Natural killer cell treated with Interleukin-12 subunit alpha and Interleukin-12 subunit beta and Interleukin-15 and Interleukin-18, amount 100 ng/mL, for 72 hours (primary cell): ENCODE measurements at regions not wholly inside any gene's neighbourhood (a gene's known extent, or its start where the extent isn't known, plus 50 kb on each side); places are given as distances from the start of the nearest gene placed in this dataset.

Source experiments
- ATAC-seq, 2 donors: fragments of 150-1000 bp; cut with Tn5 transposase in 1 of 2; sonication (Bioruptor Pico), chemical (Tn5 transposase) in 1 of 2; 2 replicates each; pipeline ENCODE4 v1.10.0; 2021
- DNase-seq: peaks from one replicate; pipeline ENCODE4 v3.0.0; 2022; ENCODE audit warnings: low spot score
- H3K27ac Mint-ChIP-seq, 2 donors: 1 replicate in 1 of 2; 2 replicates in 1 of 2; pipeline ENCODE4 v1.8.0; 2022; ENCODE audit warnings: mixed read lengths in 2 of 2, mild to moderate bottlenecking in 1 of 2, moderate library complexity in 1 of 2
- H3K27me3 Mint-ChIP-seq, 2 donors: 1 replicate in 1 of 2; 2 replicates in 1 of 2; pipeline ENCODE4 v1.8.0; 2022; ENCODE audit warnings: mixed read lengths in 2 of 2
- H3K36me3 Mint-ChIP-seq: one replicate; pipeline ENCODE4 v1.8.0; 2022; ENCODE audit warnings: mixed read lengths
- H3K4me1 Mint-ChIP-seq, 2 donors: 1 replicate in 1 of 2; 2 replicates in 1 of 2; pipeline ENCODE4 v1.8.0; 2022; ENCODE audit warnings: low read depth in 2 of 2, mixed read lengths in 2 of 2, mild to moderate bottlenecking in 1 of 2
- H3K4me3 Mint-ChIP-seq: one replicate; pipeline ENCODE4 v1.8.0; 2022; ENCODE audit warnings: mixed read lengths
- H3K9me3 Mint-ChIP-seq: 2 replicates; pipeline ENCODE4 v1.8.0; 2022; ENCODE audit warnings: mixed read lengths

DNA sequence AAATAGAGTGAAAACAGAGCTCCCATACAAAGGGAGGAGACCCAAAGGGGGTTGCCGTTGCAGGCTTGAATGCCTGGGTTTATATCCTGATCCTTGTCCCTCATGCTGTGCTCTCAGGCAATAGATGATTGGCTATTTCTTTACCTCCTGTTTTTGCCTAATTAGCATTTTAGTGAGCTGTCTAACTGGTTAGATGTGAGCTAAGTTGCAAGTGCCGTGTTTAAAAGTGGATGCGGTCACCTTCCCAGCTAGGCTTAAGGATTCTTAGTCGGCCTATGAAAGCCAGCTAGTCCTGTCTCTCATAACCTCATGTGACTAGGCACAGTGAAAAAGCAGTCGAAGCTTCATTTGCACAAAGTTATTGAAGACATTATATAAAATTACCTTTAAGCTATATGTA is 356.7 kb upstream of the TMPRSS15 start:
- Mint-ChIP-seq H3K9me3 (peaks cover 13% of the 10 kb centered on the region), H3K4me1 (no peaks in the 10 kb centered on the region), H3K27me3 (no peaks in the 10 kb centered on the region), H3K4me3 (no peak overlapping the region), H3K36me3 (peaks cover 6% of the 10 kb centered on the region), H3K27ac (no peak overlapping the region)
- DNase-seq (no peak), ATAC-seq (no peak)

DNA sequence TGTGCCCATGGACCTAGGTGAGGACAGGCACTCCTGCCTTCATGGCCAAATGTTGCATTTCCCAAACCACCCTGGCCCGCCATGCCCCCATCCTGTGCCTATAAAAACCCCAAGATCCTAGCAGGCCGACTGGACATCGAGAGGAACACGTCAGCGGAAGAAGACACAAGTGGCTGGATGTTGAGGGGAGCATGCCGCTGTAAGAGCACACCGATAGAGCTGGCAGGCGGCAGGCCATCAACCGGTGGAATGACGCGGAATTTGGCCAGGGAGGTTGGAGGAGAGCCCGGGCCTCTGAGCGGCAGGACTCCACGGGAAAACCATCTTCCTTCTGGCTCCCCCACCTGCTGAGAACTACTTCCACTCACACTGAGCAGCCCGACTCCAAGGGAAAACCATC is 361.1 kb upstream of the TMPRSS15 start:
- H3K36me3 Mint-ChIP-seq, result peaks cover 6% of the 10 kb centered on the region
- H3K27ac Mint-ChIP-seq, result no peak overlapping the region
- no peak for ATAC-seq
- H3K4me3 Mint-ChIP-seq, result no peak overlapping the region
- no peak for DNase-seq
- no peaks in the 10 kb centered on the region for H3K27me3 Mint-ChIP-seq
- H3K9me3 Mint-ChIP-seq, result peaks cover 17% of the 10 kb centered on the region
- H3K4me1 Mint-ChIP-seq, result no peaks in the 10 kb centered on the region

DNA sequence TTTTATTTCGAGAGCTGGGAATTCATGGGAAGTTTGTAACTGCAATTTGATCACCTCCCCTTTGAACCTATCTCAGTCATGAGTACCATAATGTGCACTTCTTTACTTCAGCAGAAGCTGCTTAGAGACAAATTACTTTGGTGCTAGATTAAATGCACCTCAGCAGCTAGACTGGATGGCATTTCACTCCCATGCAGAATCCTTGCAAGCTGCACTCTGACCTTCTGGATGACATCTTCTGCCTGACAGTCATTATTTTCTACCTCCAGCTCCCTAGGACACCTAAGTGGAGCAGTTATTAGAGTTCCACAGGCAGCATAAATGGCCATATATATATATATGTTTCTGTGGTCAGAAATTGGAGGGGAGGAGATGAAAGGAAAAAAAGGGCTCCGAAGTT is 366.0 kb upstream of the TMPRSS15 start:
- Mint-ChIP-seq H3K36me3 (peaks cover 6% of the 10 kb centered on the region), H3K27me3 (no peaks in the 10 kb centered on the region), H3K4me3 (no peak overlapping the region), H3K27ac (no peak overlapping the region), H3K9me3 (peaks cover 13% of the 10 kb centered on the region), H3K4me1 (no peaks in the 10 kb centered on the region)
- DNase-seq (no peak), ATAC-seq (no peak)

DNA sequence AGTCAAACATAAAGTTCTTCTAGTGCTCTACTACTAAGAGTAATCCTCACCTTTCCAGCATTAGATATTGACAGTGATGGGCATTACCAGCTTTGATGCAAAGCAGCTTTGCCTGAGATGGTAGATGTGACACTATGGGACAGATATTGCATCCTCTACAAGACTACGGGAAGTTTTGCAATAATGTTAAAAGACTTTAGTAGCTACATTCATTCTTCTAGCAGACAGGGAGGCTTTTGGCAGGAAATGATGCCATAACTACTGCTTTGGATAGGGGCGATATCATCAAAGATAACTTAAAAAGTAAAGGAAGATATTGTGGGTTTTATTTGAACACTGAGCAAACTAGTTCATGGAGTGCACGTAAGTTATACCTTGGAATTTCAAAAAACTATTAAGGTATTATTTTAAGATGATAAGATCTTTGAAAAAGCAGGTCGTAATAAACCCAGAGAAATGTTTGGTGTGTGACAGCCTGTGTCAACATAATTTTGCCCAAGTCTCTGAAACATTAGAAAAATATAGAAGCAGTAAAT is 368.3 kb upstream of the TMPRSS15 start:
- Mint-ChIP-seq H3K9me3 (peaks cover 4% of the 10 kb centered on the region), H3K4me1 (no peaks in the 10 kb centered on the region), H3K27ac (no peak overlapping the region), H3K27me3 (no peaks in the 10 kb centered on the region), H3K4me3 (no peak overlapping the region), H3K36me3 (no peaks in the 10 kb centered on the region)
- ATAC-seq, result no peak
- DNase-seq, result no peak

DNA sequence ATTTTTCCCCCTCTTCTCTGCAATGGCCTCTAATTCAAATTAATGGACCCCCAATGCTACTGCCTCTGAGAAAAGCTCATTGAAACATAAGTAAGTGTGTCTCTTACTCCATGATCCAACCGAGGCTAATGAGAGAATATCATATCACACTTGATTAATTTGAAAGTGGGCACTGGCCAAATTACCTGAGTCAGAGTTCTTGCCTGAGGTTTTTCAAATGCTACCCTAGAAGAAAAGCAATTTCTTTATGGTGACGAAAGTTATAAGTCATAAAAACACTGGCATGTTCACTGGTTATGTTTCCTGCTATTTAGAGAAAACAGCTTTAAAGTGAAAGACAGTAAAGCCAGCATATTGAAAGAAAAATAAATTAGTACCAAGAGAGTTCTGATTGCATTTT is 368.8 kb upstream of the TMPRSS15 start:
- H3K4me3 Mint-ChIP-seq, result no peak overlapping the region
- no peak for DNase-seq
- H3K4me1 Mint-ChIP-seq, result no peaks in the 10 kb centered on the region
- ATAC-seq, result no peak
- peaks cover 4% of the 10 kb centered on the region for H3K9me3 Mint-ChIP-seq
- H3K27me3 Mint-ChIP-seq, result no peaks in the 10 kb centered on the region
- no peaks in the 10 kb centered on the region for H3K36me3 Mint-ChIP-seq
- H3K27ac Mint-ChIP-seq, result no peak overlapping the region

DNA sequence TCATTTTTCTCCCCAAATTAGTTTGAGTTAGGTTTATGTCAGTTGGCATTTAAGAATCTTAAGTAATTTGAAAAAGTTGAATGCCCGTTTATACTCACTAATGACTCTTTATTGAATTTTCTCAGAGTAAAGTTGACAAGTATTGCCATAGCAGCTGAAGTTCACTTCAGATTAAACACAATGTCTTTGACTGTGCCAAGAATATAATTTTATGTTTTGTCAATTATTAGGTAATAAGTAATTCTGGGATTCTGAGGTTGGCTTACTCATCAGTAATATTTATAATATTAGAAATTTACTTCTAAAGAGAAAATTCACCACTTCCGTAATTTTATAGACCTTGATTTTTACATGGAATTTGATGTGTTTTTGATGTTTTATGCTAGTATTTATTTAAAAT is 369.3 kb upstream of the TMPRSS15 start:
- H3K27ac Mint-ChIP-seq, result no peak overlapping the region
- H3K9me3 Mint-ChIP-seq, result peaks cover 4% of the 10 kb centered on the region
- DNase-seq, result no peak

DNA sequence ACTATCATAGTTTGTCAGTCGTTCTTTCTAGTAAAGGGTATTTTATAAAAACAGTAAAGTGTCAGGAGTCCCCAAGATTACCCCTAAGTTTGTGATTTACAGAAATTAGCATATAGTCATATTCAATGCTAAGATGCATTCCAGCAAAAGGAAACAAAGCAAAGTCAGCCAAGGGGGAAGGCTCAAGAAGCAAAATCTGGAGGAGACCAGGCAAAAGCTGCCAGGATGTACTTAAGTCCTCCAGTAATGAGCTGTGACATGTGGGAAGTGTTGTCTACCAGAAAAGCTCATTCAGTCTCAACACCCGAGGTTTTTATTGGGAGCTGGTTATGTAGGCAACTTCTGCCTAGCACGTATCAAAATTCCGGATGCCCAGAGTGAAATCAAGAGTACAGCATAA is 373.4 kb upstream of the TMPRSS15 start:
- no peak overlapping the region for H3K4me3 Mint-ChIP-seq
- ATAC-seq (no peak), DNase-seq (no peak)
- H3K27ac Mint-ChIP-seq, result no peak overlapping the region
- no peaks in the 10 kb centered on the region for H3K36me3 Mint-ChIP-seq
- H3K27me3 Mint-ChIP-seq, result no peaks in the 10 kb centered on the region
- H3K9me3 Mint-ChIP-seq, result peaks cover 4% of the 10 kb centered on the region
- no peaks in the 10 kb centered on the region for H3K4me1 Mint-ChIP-seq

More for the DNA sequence above, 369.3 kb upstream of the TMPRSS15 start:
- H3K27me3 Mint-ChIP-seq, result no peaks in the 10 kb centered on the region
- no peaks in the 10 kb centered on the region for H3K36me3 Mint-ChIP-seq
- ATAC-seq, result no peak
- H3K4me1 Mint-ChIP-seq, result no peaks in the 10 kb centered on the region
- no peak overlapping the region for H3K4me3 Mint-ChIP-seq

DNA sequence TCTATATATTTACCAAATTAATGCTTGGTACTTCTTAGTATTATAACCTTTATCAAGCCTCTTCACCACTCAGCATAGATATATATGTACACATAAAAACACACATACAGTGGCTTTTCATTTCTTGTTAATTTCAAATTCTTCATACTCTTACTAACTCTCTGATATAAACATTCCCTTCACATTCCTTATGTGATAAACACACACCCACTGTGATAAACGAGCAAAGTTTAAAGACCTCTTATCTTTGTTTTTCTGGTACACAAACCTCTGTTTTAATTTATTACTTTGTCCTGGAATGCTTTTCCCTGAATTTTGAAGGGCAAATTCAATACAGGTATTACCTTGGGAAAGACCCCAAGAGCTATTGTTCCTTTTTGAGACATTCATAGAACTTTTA is 379.1 kb upstream of the TMPRSS15 start:
- H3K27me3 Mint-ChIP-seq, result no peaks in the 10 kb centered on the region
- ATAC-seq, result no peak
- H3K36me3 Mint-ChIP-seq, result no peaks in the 10 kb centered on the region
- H3K4me1 Mint-ChIP-seq, result no peaks in the 10 kb centered on the region
- no peak overlapping the region for H3K27ac Mint-ChIP-seq
- DNase-seq, result no peak
- no peak overlapping the region for H3K4me3 Mint-ChIP-seq
- peaks cover 10% of the 10 kb centered on the region for H3K9me3 Mint-ChIP-seq

DNA sequence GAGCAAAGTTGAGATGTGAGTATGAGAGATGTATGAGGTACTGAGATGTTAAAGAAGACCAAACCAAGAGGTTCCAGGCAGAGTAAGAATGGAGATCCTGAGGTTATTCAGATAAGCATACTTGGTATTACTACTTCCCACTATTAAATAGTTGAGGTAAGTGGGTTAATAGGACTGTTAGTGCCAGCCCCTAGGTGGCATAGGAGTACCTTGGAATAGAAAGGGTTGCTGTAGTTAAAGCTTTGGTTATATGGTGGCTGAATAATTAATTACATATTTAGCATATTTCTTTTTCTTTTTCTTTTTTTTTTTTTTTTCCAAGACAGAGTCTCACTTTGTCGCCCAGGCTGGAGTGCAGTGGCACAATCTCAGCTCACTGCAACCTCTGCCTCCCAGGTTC is 397.9 kb upstream of the TMPRSS15 start:
- no peak overlapping the region for H3K27ac Mint-ChIP-seq
- H3K4me1 Mint-ChIP-seq, result no peaks in the 10 kb centered on the region
- H3K4me3 Mint-ChIP-seq, result no peak overlapping the region
- H3K27me3 Mint-ChIP-seq, result no peaks in the 10 kb centered on the region
- H3K9me3 Mint-ChIP-seq, result peaks cover 21% of the 10 kb centered on the region
- no peak for ATAC-seq
- peaks cover 10% of the 10 kb centered on the region for H3K36me3 Mint-ChIP-seq
- DNase-seq, result no peak

DNA sequence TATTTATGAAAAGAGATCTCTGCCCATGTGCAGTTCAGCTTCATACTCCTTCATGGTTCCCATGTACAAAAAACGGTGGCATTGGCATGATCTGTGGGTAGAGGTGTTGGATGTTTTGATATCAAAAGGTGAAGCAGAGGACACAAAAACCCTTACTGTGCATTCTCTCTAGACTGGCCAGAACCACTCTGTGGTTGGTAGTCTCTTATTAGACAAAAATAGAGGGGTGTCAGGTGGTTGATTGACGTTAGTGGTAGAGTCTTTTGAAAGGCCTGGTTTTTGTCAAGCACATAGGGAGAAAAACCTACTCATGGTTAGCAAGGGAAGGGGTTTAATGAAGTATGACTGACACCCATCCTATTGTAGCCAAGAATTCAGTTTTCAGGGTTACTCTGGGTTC is 400.0 kb upstream of the TMPRSS15 start:
- Mint-ChIP-seq H3K27ac (no peak overlapping the region), H3K4me3 (no peak overlapping the region), H3K4me1 (no peaks in the 10 kb centered on the region), H3K36me3 (peaks cover 19% of the 10 kb centered on the region), H3K9me3 (peaks cover 22% of the 10 kb centered on the region), H3K27me3 (no peaks in the 10 kb centered on the region)
- no peak for DNase-seq
- ATAC-seq, result no peak

DNA sequence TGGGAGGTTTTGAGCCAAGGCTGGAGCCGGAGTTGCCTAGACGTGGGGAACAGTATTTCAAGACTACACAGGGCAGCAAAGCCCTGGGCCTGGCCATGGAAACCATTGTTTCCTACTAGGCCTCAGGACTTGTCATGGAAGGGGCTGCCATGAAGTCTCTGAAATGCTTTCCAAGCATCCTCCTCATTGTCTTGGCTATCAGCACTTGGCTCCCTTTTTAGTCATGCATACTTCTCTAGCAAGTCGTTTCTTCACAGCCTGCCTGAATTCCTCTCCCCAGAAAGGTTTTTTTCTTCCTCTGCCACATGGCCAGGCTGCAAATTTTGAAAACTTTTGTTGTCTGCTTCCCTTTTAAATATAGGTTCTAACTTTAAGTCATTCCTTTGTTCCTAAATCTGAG is 406.6 kb upstream of the TMPRSS15 start:
- Mint-ChIP-seq H3K36me3 (peaks cover 17% of the 10 kb centered on the region), H3K4me1 (no peaks in the 10 kb centered on the region), H3K27me3 (no peaks in the 10 kb centered on the region), H3K9me3 (peaks cover 33% of the 10 kb centered on the region), H3K27ac (no peak overlapping the region), H3K4me3 (no peak overlapping the region)
- ATAC-seq (no peak), DNase-seq (no peak)

DNA sequence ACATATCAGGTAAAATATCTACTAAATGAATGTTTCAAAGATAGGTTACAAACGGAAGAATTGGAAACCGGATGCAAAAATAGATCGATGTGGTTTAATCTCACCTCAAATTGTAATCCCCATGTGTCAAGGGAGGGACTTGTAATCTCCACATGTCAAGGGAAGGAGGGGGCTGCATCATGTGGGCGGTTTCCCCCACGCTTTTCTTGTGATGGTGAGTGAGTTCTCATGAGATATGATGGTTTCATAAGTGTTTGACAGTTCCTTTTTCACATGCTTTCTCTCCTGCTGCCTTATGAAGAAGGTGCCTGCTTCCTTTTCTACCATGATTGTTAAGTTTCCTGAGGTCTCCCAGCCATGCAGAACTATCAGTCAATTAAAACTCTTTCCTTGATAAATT is 408.7 kb upstream of the TMPRSS15 start:
- Mint-ChIP-seq H3K4me1 (no peaks in the 10 kb centered on the region), H3K4me3 (no peak overlapping the region), H3K27me3 (no peaks in the 10 kb centered on the region), H3K27ac (no peak overlapping the region), H3K36me3 (peaks cover 11% of the 10 kb centered on the region), H3K9me3 (peaks cover 27% of the 10 kb centered on the region)
- no peak for ATAC-seq
- no peak for DNase-seq

DNA sequence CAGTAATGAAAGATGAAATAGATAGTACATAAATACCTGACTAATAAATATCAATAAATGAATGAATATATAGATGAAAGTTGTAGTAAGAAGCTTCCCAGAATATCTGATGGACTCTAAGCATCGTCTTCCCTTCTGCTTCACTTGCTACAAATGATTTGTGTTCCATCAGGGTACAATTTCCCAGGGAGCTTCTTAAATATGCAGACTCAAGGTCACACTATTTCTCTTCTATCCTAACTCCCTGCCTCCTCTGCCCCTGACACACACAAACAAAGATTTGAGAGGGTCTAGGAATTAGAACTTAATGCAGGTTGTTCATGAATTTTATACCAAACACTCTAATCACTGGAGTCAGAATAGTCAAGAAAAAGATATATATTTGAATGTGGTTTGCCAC is 415.9 kb upstream of the TMPRSS15 start:
- H3K4me3 Mint-ChIP-seq, result no peak overlapping the region
- no peak for DNase-seq
- no peaks in the 10 kb centered on the region for H3K4me1 Mint-ChIP-seq
- H3K9me3 Mint-ChIP-seq, result peaks cover 26% of the 10 kb centered on the region
- no peak for ATAC-seq
- H3K36me3 Mint-ChIP-seq, result peaks cover 5% of the 10 kb centered on the region
- H3K27ac Mint-ChIP-seq, result no peak overlapping the region
- H3K27me3 Mint-ChIP-seq, result no peaks in the 10 kb centered on the region

DNA sequence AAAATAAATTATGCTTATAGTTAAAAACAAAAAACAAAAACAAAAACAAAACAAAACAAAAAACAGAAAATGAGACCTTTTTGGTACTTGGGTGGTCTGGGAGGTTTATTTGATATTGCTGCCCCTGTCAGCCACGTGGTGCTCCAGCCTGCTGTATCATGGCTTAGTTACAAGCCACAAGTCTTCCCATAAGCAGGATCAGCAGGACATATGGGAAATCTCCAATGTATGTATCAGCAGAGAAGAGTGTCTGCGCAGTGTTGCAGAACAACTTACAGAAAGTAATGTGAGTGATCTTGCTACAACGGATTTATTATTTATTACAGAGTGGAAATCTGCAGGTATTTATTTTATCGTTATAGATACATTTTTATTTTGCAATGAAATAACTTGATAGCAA is 423.0 kb upstream of the TMPRSS15 start:
- Mint-ChIP-seq H3K27me3 (no peaks in the 10 kb centered on the region), H3K27ac (no peak overlapping the region), H3K4me3 (no peak overlapping the region), H3K36me3 (no peaks in the 10 kb centered on the region), H3K9me3 (peaks cover 14% of the 10 kb centered on the region), H3K4me1 (no peaks in the 10 kb centered on the region)
- no peak for ATAC-seq
- DNase-seq, result no peak

DNA sequence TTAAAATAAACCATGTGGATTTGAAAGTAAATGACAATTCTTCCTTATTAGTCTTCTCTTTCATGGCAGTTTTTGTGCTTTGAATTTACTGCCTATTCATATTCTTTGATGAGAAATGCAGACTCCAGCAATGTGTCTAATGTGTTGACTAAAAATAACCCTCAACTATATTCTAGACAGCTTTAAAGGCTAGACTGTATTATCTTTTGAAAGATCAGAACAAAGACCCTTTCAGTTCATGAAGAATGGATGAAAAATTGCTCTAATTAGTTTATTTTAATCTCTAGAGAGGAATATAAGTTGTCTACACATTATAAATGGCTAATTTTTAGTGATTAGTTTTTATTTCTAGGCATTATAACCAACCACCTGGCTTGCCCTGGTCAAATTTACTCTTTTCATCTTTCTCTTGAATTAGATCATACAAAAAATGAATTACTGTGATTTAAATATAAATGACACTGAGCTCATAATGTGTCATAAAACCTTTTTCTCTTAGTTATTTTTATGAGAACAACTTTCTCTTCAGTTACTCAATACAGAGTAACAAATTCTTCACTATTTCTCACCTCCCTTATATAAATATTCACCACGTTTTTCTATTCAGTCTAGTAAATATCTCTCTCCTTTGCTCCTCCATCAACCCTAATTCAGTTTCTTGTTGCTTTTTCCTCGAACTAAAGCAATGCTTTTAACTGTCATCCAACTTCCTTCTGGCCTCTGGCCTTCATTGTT is 428.5 kb upstream of the TMPRSS15 start:
- Mint-ChIP-seq H3K27me3 (no peaks in the 10 kb centered on the region), H3K9me3 (peaks cover 23% of the 10 kb centered on the region), H3K4me1 (no peaks in the 10 kb centered on the region), H3K27ac (no peak overlapping the region), H3K4me3 (no peak overlapping the region), H3K36me3 (peaks cover 2% of the 10 kb centered on the region)
- DNase-seq (no peak), ATAC-seq (no peak)
